Endodermal cell (in vitro differentiated cells): ENCODE measurements at regions not wholly inside any gene's neighbourhood (a gene's known extent, or its start where the extent isn't known, plus 50 kb on each side); places are given as distances from the start of the nearest gene placed in this dataset.

Experiments
- DNase-seq: peaks from one replicate; pipeline ENCODE4 v3.0.0-alpha.2; 2017
- H3K27ac ChIP-seq: 2 replicates; pipeline ENCODE4 v1.5.1; 2013; ENCODE audit warnings: mild to moderate bottlenecking, low read depth, low read length, moderate library complexity
- H3K27me3 ChIP-seq: 2 replicates; pipeline ENCODE4 v1.6.1; 2013; ENCODE audit warnings: mild to moderate bottlenecking, low read length, moderate library complexity; ENCODE audit not compliant: insufficient read depth, control insufficient read depth, poor library complexity, severe bottlenecking
- H3K36me3 ChIP-seq: 2 replicates; pipeline ENCODE4 v1.7.0; 2013; ENCODE audit warnings: mild to moderate bottlenecking, low read length, moderate library complexity; ENCODE audit not compliant: control insufficient read depth, insufficient read depth
- H3K4me1 ChIP-seq: one replicate; pipeline ENCODE4 v1.7.0; 2013; ENCODE audit warnings: low read length; ENCODE audit not compliant: control insufficient read depth, insufficient read depth
- H3K4me3 ChIP-seq: 2 replicates; pipeline ENCODE4 v1.5.1; 2013; ENCODE audit warnings: mild to moderate bottlenecking, low read length, moderate library complexity
- H3K9ac ChIP-seq: 2 replicates; pipeline ENCODE4 v1.6.1; 2013; ENCODE audit warnings: mild to moderate bottlenecking, low read length, moderate library complexity; ENCODE audit not compliant: poor library complexity, severe bottlenecking; ENCODE audit errors: extremely low read depth
- H3K9me3 ChIP-seq: 2 replicates; pipeline ENCODE4 v1.6.1; 2013; ENCODE audit warnings: mild to moderate bottlenecking, low read length, moderate library complexity; ENCODE audit not compliant: control insufficient read depth
- H3K27ac Mint-ChIP-seq: 2 replicates; pipeline ENCODE4 v1.8.0; 2020; ENCODE audit warnings: mixed read lengths
- H3K27me3 Mint-ChIP-seq: 2 replicates; pipeline ENCODE4 v1.8.0; 2021; ENCODE audit warnings: mild to moderate bottlenecking, mixed read lengths; ENCODE audit not compliant: insufficient read depth
- H3K36me3 Mint-ChIP-seq: 2 replicates; pipeline ENCODE4 v1.8.0; 2020; ENCODE audit warnings: low read depth, mixed read lengths
- H3K4me1 Mint-ChIP-seq: 2 replicates; pipeline ENCODE4 v1.8.0; 2020; ENCODE audit warnings: mixed read lengths
- H3K4me3 Mint-ChIP-seq: 2 replicates; pipeline ENCODE4 v1.8.0; 2020; ENCODE audit warnings: mild to moderate bottlenecking, moderate library complexity, mixed read lengths
- H3K9me3 Mint-ChIP-seq: 2 replicates; pipeline ENCODE4 v1.8.0; 2020; ENCODE audit warnings: mild to moderate bottlenecking, mixed read lengths
- CTCF ChIP-seq: fragments of 200-600 bp; sonication (generic); conservative IDR thresholded peaks from 2 replicates; pipeline ENCODE4 v1.5.0; 2021; ENCODE audit warnings: antibody characterized with exemption, mild to moderate bottlenecking
- WGBS, 2 experiments: methylation state at CpG; one replicate each; pipeline versions ENCODE4 v1.1.5 to v1.1.7; 2013; ENCODE audit warnings: missing lambda C conversion rate in 2 of 2, mixed read lengths in 1 of 2; ENCODE audit not compliant: insufficient coverage in 1 of 2, insufficient read length in 1 of 2; 5-methylcytosine and 5-hydroxymethylcytosine counted together

GRCh38 chr5:2125171-2125900 is 242.6 kb upstream of the IRX4 start:
- peaks cover 6% of the 10 kb centered on the region for H3K9me3 Mint-ChIP-seq
- no peak for DNase-seq
- H3K4me3 Mint-ChIP-seq: no peak overlapping the region
- no peak overlapping the region for H3K9ac ChIP-seq
- TF ChIP-seq CTCF: no peak
- H3K27me3 ChIP-seq: no peaks in the 10 kb centered on the region
- H3K27ac ChIP-seq: no peak overlapping the region
- WGBS, 2 experiments: 62 to 64% methylated on average over 6 to 8 of the region's 8 CpGs
- H3K27ac Mint-ChIP-seq: no peak overlapping the region
- no peaks in the 10 kb centered on the region for H3K9me3 ChIP-seq
- peaks cover 8% of the 10 kb centered on the region for H3K27me3 Mint-ChIP-seq
- no peak overlapping the region for H3K4me3 ChIP-seq
- no peaks in the 10 kb centered on the region for H3K36me3 Mint-ChIP-seq
- H3K36me3 ChIP-seq: no peaks in the 10 kb centered on the region
- no peaks in the 10 kb centered on the region for H3K4me1 ChIP-seq
- H3K4me1 Mint-ChIP-seq: no peaks in the 10 kb centered on the region

GRCh38 chr5:2124434-2125170 is 241.9 kb upstream of the IRX4 start:
- no peak overlapping the region for H3K9ac ChIP-seq
- H3K9me3 Mint-ChIP-seq: peaks cover 6% of the 10 kb centered on the region

GRCh38 chr5:2123874-2124273 is 241.1 kb upstream of the IRX4 start:
- no peak for TF ChIP-seq CTCF
- Histone ChIP-seq H3K27ac (no peak overlapping the region), H3K4me3 (no peak overlapping the region), H3K9me3 (no peaks in the 10 kb centered on the region), H3K27me3 (no peaks in the 10 kb centered on the region), H3K4me1 (no peaks in the 10 kb centered on the region), H3K36me3 (no peaks in the 10 kb centered on the region), H3K9ac (no peak overlapping the region)
- Mint-ChIP-seq H3K36me3 (no peaks in the 10 kb centered on the region), H3K9me3 (peaks cover 6% of the 10 kb centered on the region), H3K4me3 (no peak overlapping the region), H3K4me1 (no peaks in the 10 kb centered on the region), H3K27ac (no peak overlapping the region), H3K27me3 (peaks cover 8% of the 10 kb centered on the region)
- WGBS, 2 experiments: 89 to 100% methylated on average over 1 to 7 of the region's 7 CpGs
- DNase-seq: no peak

More at GRCh38 chr5:2124434-2125170, 241.9 kb upstream of the IRX4 start:
- no peaks in the 10 kb centered on the region for H3K4me1 Mint-ChIP-seq
- no peaks in the 10 kb centered on the region for H3K9me3 ChIP-seq
- no peak overlapping the region for H3K27ac Mint-ChIP-seq
- no peak overlapping the region for H3K4me3 ChIP-seq
- no peaks in the 10 kb centered on the region for H3K4me1 ChIP-seq
- DNase-seq: no peak
- no peak overlapping the region for H3K27ac ChIP-seq
- peaks cover 8% of the 10 kb centered on the region for H3K27me3 Mint-ChIP-seq
- H3K36me3 Mint-ChIP-seq: no peaks in the 10 kb centered on the region
- no peaks in the 10 kb centered on the region for H3K36me3 ChIP-seq
- no peak overlapping the region for H3K4me3 Mint-ChIP-seq
- TF ChIP-seq CTCF: no peak
- H3K27me3 ChIP-seq: no peaks in the 10 kb centered on the region
- 91 to 95% methylated on average over 8 to 14 of the region's 14 CpGs for WGBS, 2 experiments
